A673 (cell line): ENCODE measurements at regions not wholly inside any gene's neighbourhood (a gene's known extent, or its start where the extent isn't known, plus 50 kb on each side); places are given as distances from the start of the nearest gene placed in this dataset.

Source experiments
- CTCF ChIP-seq: fragments of 300-800, 200-600 bp; sonication (generic); conservative IDR thresholded peaks from 2 replicates; pipeline ENCODE4 v1.5.1; 2017; ENCODE audit warnings: low read depth, mild to moderate bottlenecking, antibody characterized with exemption, low read length, moderate library complexity, mixed read lengths
- EZH2 ChIP-seq: fragments of 200-600 bp; sonication (generic); IDR thresholded peaks from 2 replicates; pipeline ENCODE4 v1.6.1; 2017; ENCODE audit warnings: borderline replicate concordance, low read depth, mild to moderate bottlenecking, mixed read lengths, antibody characterized with exemption, low read length; ENCODE audit not compliant: poor library complexity, severe bottlenecking

GRCh38 chr1:29878501-29878900 lies 642.2 kb downstream of the PTPRU start:
- TF ChIP-seq EZH2 (no peak), CTCF (no peak)
